ENCODE measurements at regions not wholly inside any gene's neighbourhood (a gene's known extent, or its start where the extent isn't known, plus 50 kb on each side); places are given as distances from the start of the nearest gene placed in this dataset.

DNA sequence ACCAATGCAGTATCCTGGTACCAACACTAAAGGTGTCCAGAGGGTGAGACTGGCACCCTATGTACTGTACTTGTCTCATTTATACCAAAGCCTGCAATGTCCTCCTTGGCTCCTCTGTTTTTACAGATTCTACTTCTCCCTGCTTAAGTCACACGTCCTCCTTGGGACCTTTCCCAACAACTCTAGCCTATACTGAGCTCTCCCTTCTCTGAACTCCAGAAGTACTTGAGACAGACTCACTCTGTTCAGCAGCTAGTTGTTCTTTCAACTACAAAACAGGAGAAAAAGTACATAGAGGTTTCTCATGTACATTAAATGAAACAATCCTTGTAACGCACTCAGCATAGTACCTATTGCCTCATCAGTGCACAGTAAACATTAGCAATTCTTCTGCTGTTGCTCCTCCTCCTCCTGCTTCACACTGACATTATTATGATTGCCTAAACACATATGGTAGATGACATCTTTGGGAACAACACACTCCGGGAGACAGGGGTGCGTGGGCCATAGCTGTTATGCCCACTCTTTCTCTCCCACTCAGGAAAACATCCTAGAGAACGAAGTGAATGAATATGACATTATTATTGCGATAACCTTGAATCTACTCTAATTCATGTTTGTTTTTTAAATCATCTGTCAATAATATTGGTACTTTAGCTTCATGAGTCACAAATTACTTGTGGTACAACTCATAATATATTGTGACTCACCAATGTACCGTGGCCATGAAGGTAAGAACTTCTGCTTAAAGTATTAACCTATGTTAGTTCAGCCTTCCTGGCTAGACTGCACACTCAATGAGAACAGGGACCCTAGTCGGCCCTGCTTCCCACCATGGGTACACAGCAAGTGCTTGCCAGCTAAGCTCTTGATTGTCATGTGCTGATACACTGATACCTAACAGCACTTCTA is 180.3 kb upstream of the ADRA1B start:
- TF ChIP-seq MAX (IDR thresholded peaks at IDR 0.05) (no peak), CTCF (IDR thresholded peaks at IDR 0.05; ENCODE audit: low read depth, low read length, missing input control) (no peak), FOXA2 (IDR thresholded peaks at IDR 0.05) (no peak), ZBTB33 (IDR thresholded peaks at IDR 0.05) (no peak), RAD21 (IDR thresholded peaks at IDR 0.05) (no peak), EGR1 (IDR thresholded peaks at IDR 0.05; ENCODE audit: low read depth in 2 of 2) (no peak), FOXA1 (IDR thresholded peaks at IDR 0.05) (no peak), TAF1 (conservative IDR thresholded peaks at IDR 0.05) (no peak), SP1 (IDR thresholded peaks at IDR 0.05) (no peak), JUND (IDR thresholded peaks at IDR 0.05) (no peak), GABPA (IDR thresholded peaks at IDR 0.05 in 1 of 2, conservative IDR thresholded peaks at IDR 0.05 in 1 of 2) (no peak)
- TF ChIP-seq, protein P1, sequence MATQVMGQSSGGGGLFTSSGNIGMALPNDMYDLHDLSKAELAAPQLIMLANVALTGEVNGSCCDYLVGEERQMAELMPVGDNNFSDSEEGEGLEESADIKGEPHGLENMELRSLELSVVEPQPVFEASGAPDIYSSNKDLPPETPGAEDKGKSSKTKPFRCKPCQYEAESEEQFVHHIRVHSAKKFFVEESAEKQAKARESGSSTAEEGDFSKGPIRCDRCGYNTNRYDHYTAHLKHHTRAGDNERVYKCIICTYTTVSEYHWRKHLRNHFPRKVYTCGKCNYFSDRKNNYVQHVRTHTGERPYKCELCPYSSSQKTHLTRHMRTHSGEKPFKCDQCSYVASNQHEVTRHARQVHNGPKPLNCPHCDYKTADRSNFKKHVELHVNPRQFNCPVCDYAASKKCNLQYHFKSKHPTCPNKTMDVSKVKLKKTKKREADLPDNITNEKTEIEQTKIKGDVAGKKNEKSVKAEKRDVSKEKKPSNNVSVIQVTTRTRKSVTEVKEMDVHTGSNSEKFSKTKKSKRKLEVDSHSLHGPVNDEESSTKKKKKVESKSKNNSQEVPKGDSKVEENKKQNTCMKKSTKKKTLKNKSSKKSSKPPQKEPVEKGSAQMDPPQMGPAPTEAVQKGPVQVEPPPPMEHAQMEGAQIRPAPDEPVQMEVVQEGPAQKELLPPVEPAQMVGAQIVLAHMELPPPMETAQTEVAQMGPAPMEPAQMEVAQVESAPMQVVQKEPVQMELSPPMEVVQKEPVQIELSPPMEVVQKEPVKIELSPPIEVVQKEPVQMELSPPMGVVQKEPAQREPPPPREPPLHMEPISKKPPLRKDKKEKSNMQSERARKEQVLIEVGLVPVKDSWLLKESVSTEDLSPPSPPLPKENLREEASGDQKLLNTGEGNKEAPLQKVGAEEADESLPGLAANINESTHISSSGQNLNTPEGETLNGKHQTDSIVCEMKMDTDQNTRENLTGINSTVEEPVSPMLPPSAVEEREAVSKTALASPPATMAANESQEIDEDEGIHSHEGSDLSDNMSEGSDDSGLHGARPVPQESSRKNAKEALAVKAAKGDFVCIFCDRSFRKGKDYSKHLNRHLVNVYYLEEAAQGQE (IDR thresholded peaks at IDR 0.05), result no peak
